ENCODE measurements at regions not wholly inside any gene's neighbourhood (a gene's known extent, or its start where the extent isn't known, plus 50 kb on each side); places are given as distances from the start of the nearest gene placed in this dataset.
A peak's percentile ranks its signal among the peaks of the same experiment; 100 is the strongest.
"Not testable (repeated sequence)": the region's sequence is repeated elsewhere in the genome, so short reads cannot be mapped to it uniquely, and the experiment has no call there.

DNA sequence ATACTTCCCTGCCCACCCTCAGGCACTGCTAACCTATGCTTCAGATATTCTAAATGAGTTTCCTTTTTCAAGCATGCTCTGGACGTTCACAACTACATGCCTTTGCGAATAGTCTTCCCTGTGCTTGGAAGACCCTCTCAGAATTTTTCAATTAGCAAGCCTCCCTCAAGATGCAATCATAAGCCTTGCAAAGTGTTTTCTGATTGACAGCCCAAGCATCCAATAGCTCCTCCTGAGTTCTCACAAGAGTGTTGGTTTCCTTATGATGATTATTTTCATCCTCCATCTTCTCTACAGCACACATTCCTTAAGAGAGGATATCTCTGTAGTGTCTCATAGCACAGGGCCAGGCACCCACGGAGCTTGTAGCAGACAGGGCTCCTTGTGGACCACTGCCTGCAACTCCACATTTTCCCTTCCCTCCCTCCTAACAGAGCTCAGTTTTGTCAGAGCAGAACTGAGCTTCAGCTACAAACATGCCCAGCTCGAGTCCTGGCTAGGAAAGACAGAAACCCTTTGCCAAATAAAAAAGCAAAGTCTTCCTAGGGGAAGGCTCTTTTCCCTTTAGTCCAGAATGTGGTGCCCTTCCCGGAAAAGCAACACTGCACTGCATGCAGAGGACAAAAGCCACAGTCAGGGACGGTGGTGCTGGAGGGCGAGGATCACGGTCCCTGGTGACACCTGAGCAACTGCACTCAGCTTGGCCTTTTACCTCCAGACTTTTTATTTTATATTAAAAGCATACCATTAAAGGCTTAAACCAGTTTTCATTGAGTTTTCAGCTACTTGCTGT, 819.8 kb upstream of the ID2 start:
- DNase-seq (ENCODE audit: low spot score) (no peak), ATAC-seq (no peak)

DNA sequence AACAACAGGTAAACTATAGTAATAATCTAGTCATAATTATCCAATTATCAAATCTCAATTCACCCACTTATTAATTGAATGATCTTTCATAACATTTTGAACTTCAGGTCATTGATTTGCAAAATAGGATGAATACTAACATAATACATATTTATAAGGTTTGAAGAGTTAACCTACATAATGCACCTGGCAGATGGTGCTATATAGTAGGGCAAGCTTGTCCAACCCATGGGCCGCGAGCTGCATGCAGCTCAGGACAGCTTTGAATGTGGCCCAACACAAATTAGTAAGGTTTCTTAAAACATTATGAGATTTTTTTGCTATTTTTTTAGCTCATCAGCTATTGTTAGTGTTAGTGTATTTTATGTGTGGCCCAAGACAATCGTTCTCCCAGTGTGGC, 815.8 kb upstream of the ID2 start:
- DNase-seq (ENCODE audit: low spot score) = no peak
- no peak for ATAC-seq

DNA sequence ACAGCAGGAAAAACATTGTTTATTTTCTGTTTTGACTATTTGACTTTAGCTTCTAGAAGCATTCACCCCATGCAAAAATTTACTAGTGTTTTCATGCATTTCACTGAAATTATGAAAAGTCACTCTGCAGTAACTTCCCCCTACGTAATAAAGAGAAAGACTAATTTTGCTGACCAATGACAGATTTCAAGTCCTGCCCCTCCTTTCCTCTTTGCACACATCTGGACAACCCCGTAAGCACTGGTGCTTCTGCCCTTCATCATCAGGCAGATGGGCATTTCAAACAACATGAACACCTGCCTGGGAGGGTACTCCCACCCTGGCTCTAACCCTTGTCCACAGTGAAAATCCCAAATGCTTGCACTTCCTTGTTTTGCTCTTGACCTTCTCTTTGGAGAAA, 815.0 kb upstream of the ID2 start:
- ATAC-seq (no peak), DNase-seq (ENCODE audit: low spot score) (no peak)

DNA sequence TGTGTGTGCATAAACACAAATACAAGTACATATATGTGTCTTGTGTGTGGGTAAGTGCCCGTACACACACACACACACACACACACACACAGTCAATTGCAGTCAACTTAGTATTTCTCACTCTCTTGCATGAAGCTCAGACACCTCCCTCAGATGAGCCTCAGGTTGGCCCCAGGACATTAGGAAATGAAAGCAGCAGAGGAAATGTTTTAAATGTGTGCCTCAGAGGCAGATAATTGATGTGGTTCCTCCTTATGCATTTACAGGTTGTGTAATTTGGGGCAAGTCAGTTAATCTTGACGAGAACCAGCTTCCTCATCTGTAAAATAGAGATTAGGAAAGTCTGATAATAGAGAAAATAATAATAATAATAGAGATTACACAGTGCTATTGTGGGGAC, 814.0 kb upstream of the ID2 start:
- DNase-seq (ENCODE audit: low spot score) (no peak), ATAC-seq (no peak)

DNA sequence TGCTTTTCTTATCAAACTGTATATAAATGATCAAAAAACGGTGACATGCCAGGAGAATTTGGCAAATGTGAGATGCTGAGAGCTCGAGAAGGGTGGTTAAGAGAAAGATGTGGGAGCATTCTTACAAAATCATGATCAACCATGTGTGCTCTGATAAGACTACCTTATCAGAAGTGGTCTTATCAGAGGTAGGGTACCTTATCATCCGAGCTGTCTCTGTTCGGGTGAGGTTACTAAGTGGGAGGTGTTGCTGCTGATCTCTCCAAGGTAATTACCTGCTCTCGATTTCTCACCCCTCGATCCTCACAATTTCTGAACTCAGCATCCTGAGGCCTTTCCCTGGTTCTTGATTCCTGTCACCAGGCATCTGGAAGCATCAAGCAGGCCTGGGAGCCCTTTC, 813.0 kb upstream of the ID2 start:
- ATAC-seq (no peak), DNase-seq (ENCODE audit: low spot score) (no peak)

DNA sequence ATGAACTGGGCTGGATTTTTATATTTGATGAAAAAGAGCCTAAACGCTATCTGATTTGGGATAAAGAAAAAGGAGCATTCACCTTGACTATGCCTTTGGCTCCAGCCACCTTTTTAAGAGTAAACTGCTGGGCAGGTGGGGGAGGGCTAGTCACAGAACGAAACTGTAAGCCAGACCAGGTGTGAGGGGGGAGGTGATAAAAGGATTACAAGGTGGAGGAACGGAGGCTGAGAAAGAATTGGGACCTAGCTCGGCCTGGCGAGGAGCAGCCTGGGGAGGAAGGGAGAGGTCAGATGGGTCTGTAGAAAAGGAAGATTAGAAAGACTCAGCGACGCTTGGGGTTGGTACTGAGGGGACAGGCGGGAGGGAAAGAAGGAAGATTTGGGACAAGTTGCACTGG, 805.4 kb upstream of the ID2 start:
- ATAC-seq = not testable (repeated sequence)

DNA sequence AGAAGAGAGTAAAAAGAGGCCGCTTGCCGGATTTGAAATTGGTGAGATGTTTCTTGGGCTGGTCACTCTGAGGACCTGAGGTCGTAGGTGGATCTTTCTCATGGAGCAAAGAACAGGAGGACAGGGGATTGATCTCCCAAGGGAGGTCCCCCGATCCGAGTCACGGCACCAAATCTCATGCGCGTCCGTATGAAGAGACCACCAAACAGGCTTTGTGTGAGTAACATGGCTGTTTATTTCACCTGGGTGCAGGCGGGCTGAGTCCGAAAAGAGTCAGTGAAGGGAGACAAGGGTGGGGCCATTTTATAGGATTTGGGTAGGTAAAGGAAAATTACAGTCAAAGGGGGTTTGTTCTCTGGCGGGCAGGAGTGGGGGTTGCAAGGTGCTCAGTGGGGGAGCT, 803.6 kb upstream of the ID2 start:
- DNase-seq (ENCODE audit: low spot score); ATAC-seq: not testable (repeated sequence)

More for the DNA sequence above, 805.4 kb upstream of the ID2 start:
- not testable (repeated sequence) for DNase-seq (ENCODE audit: low spot score)

DNA sequence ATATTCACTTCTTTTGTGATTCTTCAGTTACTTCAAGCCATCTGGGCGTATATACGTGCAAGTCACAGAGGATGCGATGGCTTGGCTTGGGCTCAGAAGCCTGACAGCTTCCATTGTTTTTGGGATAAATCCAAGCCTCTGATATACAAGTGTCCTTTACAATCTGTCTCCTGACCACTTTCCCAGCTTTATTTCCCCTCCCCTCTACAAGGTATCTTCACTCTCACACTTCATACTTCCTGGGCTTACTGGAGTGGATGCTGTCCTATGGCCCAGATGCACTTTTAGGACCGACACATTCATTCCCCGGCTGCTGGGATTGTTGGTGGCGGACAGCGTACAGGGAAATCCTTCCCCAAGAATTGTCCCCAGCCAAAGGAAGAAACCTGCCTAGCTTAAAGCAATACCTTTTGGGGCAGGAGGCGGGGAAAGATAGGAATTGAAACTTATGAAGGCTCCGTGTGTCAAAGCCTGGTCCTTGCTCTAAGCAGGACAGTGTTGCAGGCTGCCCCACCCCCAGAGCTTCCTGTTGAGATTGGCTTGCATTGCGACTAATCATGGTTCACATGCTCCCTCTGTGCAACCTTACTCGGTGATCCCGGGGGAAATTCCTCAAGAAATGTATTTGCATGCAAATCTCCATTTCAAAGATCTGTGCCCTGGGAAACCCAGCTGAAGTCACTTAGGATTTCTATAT, 802.9 kb upstream of the ID2 start:
- ATAC-seq (no peak), DNase-seq (ENCODE audit: low spot score) (no peak)

DNA sequence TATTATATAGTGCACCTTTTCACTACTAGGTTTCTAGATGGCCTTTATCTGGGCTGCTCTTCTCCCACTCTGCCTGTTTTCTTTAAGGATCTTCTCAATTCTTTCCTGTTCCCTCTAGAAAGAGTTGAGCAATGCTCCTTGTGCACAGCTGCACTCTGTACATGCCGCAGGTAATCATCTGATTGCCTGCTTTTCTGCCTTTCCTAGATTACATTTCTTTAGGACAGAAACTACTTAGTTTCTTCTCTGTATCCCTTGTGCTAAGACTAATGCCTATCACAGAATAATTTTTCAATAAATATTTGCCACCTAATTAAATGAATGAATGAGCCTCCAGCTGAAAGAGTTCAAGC, 802.4 kb upstream of the ID2 start:
- no peak for DNase-seq (ENCODE audit: low spot score)

DNA sequence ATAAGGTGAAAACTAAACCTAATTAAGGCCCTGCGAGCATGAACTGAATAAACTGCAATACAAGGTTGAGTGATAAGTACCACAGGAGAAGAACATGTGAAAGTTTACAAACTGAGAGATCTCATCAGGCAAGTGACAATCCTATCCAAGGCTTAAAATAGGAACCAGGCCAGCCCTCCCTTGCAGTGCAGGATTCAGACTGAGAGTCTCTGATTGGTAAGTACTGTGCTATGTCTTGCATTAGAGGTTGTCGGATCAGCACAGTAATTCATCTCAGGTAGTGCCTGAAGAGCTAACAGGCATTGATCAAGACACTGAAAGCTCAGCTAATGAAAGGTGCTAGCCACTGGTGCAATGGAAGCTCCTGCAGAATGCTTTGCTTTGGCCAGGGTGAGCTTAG, 801.7 kb upstream of the ID2 start:
- DNase-seq (ENCODE audit: low spot score) (no peak), ATAC-seq (no peak)

More for the DNA sequence above, 802.4 kb upstream of the ID2 start:
- ATAC-seq = no peak

DNA sequence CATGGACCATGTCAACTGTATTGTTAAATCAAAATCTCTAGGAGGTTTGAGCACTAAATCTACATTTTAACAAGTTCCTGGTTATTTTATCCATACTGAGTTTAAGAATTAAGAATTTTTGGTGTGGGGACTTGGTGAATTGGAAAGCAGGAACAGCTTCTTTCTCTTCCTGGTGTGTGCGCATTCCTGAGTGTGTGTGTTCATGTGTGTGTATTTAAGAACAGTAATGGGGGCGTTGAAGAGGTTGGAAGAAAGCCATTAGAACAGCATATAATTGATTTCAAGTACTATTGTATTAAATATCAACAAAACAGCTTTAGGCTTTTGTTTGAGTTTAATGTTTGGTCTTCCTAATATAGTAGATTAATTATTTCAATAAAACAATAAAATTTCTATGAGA, 801.3 kb upstream of the ID2 start:
- DNase-seq (ENCODE audit: low spot score) (no peak), ATAC-seq (no peak)

DNA sequence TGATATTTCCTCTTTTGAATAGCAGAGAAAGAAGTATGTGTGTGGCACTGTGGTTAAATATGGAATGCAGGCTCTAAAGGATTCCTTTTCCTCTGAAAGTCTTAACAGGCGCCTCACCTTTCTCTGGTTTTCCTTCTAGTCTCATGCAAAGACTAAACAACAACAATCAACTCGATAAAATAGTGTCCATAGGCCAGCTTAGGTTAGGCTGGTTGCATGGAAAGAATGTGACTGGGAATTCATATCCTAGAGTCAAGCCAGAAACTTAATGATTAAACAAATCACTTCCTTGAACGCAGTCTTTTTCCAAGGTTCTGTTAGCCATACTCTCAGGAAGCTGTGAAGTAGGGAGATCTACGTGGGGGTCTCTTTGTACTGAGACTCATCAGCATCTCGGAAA, 800.8 kb upstream of the ID2 start:
- DNase-seq (ENCODE audit: low spot score) (no peak), ATAC-seq (no peak)

DNA sequence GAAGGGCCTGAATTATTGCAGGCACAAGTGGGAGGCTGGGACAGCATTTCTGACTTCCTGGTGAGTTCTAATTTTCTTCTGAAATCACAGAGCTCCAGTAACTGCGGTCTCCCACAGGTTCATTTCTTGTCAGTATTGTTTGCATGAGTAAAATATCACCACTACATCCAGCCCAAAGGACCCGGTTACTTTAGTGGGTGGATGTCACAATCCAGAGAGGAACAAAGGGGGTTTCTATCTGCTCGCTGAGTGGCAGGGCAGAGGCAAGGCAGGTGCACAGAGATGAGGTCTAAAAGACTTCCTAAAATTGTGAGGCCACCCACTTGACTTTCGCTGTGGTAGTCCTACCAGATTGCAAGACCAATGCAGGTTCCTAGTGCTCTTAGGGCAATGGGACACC, 800.4 kb upstream of the ID2 start:
- ATAC-seq (no peak), DNase-seq (ENCODE audit: low spot score) (no peak)

DNA sequence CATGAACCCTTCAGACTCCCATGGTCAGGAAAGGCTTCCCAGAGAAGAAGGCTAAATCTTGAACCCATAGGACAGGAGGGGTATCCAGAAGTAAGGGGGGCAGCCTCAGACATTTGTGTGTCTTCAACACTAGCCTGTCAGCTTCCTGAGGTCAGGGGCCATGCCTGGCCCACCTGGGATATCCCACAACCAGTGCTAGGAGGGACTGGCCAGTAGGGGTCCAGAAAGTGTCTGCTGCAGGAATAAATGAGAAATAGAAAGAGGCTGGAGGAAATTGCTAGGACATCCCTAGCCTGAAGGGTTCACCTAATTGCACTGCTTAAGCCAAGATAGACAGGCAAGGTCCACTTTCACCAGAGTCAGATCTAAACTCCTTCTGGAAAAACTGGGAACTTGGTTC, 799.6 kb upstream of the ID2 start:
- no peak for ATAC-seq

DNA sequence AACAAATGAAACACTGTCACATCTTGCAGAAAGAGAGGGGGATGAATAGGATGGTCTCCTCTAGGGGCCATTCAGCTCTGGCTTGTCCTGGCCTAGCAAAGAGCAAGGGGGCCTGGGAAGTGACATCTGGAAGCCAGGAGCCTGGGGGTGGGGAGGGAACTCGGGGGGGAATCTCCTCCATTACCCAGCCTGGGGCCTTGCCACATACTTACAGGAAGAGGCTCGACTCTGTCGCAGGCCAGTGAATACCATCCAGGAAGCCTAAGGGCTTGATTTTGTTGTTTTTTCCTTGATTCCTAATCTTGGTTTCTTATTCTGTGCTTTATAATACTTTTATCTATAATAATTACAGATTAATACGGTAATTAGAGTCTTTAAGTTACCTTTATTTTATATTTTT, 797.5 kb upstream of the ID2 start:
- no peak for DNase-seq (ENCODE audit: low spot score)
- no peak for ATAC-seq

More for the DNA sequence above, 799.6 kb upstream of the ID2 start:
- no peak for DNase-seq (ENCODE audit: low spot score)

DNA sequence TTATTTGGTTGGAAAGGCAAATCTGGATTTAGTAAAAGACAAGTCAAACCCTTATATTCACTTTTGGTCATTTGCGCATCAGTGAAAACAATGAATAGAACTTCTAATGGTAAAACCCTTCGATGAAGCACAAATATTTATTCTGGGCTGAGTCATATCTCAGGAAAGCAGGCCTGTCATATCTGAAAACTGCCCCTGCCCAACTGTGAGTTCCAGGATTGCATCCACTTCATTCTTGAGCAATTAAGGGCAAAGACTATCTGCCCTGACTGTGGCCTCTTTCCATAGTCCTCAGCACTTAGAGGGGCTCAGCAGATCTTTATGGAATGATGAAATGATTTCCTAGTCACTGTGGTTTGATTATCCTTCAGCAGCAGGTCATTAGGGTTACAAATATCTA, 795.2 kb upstream of the ID2 start:
- no peak for DNase-seq (ENCODE audit: low spot score)

DNA sequence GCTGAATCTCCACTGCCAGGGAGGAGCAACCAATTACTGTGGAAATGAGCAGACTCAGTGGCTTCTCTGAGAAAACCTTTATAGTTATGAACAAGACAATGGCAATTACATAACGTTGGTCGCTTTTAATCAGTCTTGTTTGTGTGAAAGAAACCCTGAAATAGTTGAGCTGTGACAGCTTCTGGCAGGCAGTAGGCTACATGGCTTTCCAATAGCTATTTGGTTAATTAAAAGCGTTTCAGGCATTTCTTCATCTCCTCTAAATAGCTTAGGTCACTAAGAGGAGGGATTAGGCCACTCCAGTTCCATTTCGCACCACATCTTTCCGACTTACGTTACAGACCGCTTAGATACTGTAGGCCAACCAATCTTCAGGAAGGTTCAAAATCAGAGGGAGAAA, 794.4 kb upstream of the ID2 start:
- ATAC-seq (no peak), DNase-seq (ENCODE audit: low spot score) (no peak)

More for the DNA sequence above, 795.2 kb upstream of the ID2 start:
- ATAC-seq = peak; percentile 44

DNA sequence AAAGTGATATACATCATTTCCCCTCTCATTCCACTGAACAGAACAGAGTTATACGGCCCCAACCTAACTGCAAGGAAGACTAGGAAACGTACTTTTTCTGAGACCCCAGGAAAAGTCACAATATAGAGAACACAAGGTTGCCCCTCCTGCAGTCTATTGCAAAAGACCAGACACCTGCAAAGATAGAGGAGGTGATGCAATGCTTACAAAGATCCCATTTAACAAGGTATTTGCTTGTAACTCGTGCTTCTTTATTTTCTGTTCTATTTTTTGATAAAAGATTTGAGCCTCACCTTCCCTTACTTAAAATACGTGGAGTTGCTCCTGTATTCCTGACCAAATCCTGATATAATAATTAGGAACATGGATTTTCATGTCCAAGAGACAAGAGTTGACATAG, 793.0 kb upstream of the ID2 start:
- no peak for ATAC-seq
- DNase-seq (ENCODE audit: low spot score) = no peak

DNA sequence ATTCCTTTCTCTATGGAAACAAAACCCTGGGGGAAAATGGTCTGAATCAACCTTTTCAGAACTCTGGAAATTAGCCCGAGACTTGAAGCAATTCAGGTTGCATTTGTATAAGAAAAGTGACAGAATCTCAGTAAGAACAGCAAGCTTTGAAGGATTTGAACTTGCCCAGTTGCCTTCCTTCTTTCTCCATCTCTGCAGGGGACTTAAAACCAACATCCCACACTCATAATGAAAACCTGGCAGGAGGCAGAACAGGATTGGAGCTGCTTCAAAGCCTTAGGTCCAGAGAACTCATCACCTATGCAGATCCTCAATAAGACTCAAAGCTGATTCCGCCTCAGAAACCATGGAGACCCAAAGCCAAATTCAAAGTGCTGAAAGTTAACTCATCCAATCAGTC, 790.5 kb upstream of the ID2 start:
- DNase-seq (ENCODE audit: low spot score) (no peak), ATAC-seq (no peak)

DNA sequence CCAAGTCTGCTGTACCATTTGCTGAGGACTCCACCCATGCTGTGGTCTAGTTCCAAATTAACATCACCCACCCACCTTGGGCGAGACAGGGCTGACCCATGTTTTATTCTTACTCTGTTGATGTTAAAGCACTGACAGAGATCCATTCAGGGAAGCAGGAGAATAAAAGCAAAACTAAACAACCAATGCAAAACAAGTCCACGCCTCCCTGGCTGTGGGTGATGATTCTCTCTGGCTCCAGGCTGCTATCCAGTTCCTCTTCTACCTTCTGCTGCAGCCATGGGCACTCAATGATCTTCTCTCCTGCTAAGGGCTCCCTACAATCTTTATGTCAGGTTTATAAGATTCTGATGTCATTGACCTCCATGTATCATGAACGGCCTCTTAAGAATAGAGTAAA, 786.6 kb upstream of the ID2 start:
- DNase-seq (ENCODE audit: low spot score) = no peak
- ATAC-seq = no peak

DNA sequence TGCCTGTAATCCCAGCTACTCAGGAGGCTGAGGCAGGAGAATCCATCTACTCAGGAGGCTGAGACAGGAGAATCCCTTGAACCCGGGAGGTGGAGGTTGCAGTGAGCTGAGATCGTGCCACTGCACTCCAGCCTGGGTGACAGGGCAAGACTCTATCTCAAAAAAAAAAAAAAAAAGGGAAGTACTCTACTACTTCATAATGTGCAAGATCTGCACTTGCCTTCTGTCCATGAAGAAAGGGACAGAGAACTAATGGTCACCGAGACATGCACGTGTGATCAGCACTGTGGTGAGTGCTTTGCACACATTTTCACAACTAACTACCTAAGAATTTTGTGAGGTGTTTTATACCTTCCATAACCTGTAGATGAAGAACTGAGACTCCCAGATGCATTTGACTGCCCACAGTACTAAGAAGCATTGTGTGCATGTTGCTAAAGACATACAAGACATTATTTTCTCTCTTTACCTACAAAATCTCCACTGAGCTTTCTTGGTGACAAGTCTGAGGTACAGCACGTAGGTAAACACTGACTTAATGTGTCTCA, 784.8 kb upstream of the ID2 start:
- no peak for ATAC-seq
- no peak for DNase-seq (ENCODE audit: low spot score)

DNA sequence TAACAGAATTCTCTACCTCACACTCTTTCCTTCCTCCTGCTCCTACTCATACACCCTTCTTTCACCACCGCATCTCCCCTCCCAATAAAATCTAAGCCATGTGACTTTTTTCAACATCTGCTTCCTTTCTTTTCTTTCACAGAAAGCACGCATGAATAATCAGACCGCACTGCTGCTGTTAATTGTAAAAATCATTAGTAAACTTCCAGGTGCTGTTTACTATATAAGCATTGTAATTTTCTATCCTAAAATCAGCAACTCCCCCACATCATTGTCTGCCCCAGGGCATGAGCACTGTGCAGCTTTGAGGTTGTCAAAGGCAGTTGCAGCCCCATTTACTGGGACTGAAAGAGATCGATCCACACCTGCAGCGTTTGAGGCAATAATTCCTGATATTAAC, 782.6 kb upstream of the ID2 start:
- DNase-seq (ENCODE audit: low spot score) (no peak), ATAC-seq (no peak)
